GM19397 (cell line): ENCODE measurements at regions not wholly inside any gene's neighbourhood (a gene's known extent, or its start where the extent isn't known, plus 50 kb on each side); places are given as distances from the start of the nearest gene placed in this dataset.

Experiments
- ATAC-seq: cut with Tn5 transposase; IDR thresholded peaks from one replicate; pipeline ENCODE4 v1.9.1; 2021; ENCODE audit warnings: mild to moderate bottlenecking, moderate library complexity; ENCODE audit not compliant: unreplicated experiment

DNA sequence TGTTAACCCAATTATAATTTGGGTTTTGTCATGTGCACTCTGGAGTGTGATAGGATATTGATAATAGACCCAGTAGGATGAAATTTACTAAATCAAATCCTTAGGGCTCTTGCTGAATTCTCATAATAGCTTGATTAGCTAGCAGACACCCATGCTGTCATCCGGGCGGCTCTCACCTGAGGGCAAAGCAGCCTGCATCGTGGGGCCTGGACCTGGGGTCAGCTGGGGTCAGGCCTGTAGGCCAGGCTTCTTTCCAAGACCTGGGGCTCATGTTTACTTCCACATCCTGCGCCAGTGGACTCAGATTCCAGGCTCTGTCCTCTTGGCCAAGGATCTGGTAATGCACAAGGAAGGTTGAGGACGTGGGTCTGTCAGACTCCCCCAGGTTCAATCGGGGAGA, 486.3 kb downstream of the NPHP4 start:
- ATAC-seq = no peak

DNA sequence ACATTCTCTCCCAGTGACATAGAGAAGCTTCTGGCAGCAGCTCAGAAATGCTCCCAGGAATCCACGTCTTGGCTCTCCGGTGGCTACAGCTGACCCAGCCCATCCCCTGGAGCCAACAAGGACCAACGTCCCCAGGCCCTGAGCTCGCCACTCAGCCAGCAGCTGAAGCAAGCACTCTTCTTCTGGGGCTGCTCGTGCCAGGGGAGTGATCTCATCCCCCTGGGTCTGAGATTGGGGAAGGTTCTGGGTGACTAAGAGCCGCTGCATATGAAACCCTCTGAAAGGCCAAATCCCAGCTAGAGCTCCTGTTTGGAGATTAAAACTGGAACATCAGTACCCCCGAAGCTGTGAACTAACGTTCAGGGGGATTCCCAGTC, 487.9 kb downstream of the NPHP4 start:
- no peak for ATAC-seq

DNA sequence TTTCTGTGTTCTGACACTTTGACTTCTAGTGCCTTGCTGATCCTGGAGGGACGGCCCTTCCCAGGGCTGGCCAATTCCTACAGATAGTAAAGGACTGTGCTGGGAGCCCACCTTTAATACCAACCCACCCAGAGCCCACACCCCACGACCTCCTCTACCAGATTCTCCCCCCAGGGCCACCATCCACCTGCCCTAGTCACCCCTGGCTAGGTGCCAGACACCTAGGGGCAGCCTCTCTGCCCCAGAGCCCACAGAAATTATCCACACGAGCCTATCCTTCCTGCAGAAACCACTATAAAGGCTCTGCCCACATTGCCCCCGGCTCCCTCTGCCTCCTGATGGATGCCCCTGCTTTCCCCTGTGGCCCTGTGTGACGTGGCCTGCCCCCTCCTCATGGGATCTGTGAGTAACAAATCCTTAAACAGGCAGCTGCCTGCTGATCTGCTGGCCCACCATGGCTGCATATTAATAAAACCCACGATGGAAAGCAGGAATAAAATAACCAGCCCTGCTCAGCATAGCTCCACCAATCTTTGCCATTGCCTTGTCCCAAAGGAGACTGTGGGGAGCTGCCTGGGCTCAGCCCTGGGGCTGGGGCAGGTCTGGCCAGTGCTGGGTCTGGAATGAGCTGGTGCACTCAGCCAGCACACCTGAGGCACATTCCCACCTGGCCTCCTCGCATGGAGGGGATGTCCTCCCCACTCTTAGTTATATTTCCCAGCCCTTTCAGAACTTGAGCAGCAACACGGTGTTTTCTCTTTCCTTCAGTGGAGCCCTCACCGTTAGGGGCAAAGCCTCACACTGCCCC, 488.5 kb downstream of the NPHP4 start:
- no peak for ATAC-seq

DNA sequence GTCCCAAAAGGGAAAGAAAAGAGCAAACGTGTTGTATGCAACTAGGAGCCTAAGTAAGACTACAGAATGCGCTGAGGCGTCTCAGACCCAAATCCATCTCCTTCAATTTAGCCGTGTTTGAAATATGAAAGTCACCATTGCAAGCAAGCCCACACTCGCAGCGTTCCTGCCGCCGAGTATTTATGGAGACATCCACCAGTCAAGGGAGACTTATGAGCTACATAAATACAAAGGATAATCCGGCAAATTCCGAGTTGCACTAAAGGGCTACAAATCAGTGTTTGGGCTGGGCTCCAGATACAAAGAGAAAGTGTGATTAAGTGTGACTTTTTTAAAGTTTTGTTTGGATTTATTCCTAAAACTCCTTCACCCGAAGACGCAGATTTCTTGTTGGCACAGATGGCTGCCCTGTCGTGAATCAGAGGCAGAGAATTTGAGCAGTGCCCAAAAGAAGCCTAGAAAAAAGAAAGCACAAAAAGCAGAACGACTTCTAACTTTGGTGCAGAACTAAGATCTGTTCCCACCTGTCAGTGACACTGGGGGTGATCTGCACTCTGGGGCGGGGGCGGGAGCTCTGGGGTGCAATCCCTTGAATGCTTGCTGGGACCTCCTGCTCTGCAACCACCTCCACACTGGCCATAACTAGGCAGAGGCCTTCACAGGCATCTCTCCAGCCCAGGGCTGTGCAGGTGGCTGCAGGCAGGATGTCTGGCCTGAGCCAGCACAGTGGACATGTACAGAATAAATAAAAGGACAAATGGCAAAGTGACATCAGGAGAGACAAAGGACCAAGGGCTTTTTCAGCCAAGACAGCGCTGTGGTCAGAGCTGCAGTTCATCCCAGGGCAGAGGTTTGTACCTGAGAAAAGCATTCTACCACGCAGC, 489.7 kb downstream of the NPHP4 start:
- no peak for ATAC-seq

DNA sequence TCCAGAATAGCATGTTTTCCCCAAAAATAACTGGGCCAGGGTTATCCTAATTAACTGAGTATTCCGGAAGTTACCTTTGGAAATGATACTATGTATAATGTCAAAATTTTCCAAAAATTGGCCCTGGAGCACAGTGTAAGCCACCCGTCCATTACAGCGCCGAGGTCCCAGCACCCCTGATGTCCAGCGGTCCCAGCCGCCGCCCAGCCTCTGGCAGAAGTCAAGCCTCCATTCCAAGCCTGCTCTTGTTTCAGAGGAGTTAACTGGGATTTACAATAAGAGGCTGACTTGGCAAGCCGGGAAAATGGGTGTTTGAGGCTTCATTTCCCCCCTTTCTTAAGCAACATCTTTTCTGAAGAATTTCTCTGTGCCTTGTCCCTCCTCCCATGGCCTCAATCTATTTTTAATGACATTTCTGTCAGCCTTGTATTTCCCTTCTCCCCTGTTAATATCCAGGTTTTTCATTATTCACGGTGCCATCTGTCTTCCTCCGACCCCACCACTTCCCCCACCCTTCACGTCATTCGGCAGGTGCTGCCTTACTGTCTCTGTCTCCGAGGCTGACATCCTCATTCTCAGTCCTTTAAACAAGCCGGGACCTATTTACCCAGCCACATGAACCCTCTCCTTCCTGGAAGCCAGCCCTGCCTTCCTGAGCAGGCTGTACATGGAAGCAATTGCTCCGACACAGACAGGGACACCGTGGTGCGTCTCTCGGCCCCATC, 490.9 kb downstream of the NPHP4 start:
- no peak for ATAC-seq

DNA sequence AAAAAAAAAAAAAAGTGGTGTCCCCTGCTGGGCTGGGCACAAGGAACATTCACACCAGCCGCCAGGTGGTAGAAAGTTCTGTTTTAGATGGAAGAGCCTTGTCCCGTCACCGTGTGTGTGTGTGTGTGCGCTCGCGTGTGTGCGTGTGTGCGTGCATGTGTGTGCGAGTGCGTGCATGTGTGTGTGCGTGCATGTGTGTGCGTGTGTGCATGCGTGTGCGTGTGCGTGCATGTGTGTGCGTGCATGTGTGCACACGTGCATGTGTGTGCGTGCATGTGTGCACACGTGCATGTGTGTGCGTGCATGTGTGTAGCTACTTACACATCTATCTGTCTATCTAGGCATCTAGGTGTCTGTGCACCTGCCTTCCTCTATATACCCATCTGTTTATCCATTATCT, 491.7 kb downstream of the NPHP4 start:
- ATAC-seq = no peak

DNA sequence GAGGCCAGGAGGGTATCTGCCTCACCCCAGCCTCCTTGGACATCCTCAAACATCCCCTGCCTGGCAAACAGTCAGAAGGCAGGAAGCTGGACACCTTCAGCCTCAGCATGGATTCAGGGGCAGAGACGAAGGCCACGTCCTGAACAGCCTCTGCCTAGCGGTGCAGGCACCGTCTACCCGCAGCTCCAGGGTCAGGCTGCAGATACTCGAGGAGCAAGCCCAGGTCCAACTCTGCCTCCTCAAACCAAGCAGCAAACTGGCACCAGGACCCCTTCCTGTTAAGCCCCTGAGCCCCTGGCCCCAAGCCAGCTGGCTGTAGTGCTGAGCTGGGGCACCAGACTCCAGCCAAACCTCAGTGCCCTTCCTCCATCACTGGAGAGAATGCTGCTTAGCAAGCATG, 494.7 kb downstream of the NPHP4 start:
- no peak for ATAC-seq

DNA sequence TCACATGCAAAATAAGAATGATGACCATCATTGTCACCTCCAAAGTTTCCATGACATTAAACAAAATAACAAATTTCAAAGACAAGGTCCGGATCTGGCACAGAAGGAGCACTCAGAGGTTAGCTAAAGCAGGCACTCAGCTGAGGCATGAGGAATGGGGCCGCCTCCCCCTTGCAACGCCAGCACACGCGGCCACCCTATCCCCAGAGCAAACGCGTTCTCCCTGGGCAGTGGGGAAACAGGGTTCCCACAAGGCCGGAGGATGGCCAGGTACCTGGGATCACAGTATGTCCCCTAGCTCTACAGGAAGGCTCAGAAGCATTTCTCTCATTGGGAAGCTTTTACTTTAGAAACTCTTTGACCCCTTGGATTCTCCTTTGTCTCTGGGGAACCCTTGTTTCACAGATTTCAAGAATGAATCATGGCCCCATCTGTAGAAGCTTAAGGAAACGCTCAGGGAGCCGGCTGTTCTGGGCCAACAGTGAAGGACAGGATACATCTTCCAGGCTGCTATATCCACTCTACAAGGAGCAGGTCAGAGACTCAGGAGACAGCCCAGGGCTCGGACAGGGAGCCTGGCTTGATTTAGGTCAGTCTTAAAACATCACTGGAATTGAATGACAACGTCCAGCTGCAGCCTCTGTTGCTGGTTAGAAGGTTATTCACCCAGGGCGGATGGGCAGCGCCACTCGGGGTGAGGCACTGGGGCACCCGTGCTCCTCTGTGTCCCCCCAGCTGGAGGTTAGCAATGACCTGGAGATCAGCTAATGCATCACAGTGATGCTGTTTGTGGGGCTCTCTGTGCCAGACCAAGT, 496.4 kb downstream of the NPHP4 start:
- no peak for ATAC-seq

DNA sequence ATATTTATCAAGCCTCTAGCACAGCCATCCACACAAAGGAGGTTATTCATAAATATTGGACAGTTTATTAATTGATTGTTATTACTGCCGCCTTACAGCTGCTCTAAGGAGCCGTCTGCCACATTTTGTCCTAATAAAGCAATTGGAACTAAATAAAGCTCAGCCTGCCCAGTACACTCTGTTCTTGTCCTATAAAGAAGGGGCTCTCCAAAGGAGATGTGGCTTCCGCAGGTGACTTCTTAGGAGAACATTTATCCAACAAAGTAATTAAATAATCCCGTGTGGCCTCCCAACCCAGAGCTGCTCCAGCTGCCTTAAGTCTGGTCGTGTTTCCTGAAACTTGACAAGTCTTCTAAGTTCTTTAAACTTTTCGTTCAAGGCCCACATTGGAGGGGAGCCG, 497.7 kb downstream of the NPHP4 start:
- ATAC-seq = no peak

DNA sequence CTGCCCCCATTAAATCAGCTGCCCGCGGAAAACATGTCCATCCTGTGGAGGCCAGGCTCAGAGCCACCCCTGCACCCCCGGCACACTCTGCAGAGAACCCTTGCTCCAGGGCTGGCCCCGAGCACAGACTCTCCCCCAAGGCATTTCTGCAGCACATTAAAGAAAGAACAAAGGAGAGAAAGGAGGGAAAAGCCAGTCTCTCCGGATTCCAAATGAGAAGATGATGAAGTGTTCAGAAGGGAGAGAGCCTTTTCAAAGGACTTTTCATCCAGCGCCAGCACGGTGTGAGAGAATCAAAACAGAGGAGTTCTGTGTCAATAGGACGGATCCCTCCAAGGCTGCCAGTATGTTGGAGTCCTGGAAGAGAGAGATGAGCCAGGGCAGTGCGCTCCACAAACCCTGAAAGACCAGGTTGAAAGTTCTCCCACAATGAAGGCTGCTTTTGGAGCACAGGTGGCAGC, 498.3 kb downstream of the NPHP4 start:
- no peak for ATAC-seq

DNA sequence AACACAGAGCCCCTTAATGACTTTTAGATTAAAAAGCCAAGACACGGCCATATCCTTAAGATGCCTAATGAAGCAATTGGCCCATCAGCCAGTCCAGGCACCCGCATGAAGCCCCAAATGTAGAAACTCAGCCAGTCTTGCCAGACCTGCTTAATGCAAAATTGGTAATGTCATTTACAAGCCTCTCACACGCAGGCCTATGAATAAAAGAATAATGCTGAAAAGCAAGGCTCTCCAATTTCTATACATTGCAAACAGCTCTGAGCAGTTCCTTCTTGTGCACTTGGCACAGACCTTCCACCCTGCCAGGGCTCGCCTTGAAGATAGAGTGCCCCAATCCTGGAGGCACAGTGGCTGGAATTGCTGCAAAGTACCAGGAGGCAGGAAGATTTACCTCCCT, 498.9 kb downstream of the NPHP4 start:
- no peak for ATAC-seq

DNA sequence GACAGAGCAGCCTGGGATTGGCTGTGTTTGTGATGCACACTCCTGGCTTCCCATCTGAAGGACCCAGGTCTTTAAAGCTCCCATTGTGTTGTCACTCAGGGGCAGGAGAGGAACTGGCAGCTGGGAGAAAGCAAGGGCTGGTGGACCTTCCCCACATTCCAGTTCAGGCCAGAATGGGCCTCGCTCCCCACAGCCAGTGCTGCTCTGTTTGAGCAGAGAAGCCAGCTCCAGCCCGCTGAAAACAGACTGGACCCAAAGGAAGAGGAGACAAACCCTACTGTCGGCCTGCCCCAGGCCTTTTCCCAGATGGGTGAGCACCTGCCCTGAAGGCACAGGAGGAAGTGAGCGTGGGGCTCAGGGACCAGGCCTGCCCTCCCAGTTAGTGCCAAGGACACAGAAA, 499.4 kb downstream of the NPHP4 start:
- no peak for ATAC-seq

DNA sequence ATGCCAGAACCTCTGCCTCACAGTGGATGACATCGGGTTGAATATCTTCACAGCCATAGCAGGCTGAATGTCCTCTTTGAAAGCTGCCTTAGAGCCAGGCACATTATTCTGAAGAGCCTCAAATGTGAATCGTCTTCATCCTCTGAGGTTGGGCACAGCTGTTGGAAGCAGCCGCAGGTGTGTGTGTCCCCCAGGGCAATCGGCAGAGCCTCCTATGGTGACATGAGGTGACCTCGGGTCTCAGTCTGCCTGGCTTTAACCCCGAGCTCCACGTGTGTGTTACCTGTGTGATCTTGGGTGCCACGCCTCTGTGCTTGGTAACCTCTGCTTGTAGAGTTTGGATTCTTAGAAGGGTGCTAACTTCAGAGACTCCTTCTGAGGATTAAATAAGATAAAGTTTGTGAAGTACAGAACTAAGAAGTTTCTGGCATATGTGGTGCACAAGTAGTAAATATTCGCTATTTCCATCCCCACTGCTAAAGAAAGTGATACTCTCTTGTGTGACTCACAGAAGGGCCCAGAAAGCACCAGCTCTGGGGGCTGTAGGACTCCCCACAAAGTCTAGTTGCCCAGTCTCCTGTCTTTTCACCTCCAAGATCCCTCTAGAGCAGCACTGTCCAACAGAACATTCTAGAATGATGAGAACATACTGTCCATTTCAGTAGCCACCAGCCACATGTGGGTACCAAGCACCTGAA, 500.9 kb downstream of the NPHP4 start:
- no peak for ATAC-seq

DNA sequence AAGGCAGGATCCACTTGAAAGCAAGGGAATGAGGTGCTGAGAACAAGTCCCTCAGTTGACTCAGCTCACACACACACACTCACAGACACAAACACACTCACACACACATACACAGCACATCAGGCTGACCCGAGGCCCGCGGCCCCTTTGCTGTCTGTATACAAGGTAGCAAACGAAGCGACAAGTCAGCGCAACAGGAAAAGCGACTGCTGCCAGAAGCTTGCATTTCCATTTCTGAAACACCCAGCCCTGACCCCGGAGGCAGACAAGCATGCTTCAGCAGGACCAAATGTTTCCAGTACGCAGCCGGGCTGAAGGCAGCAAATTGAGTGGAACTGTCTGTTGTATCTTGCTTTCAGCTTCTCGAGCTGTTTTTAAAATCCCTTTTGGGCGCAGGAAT, 501.6 kb downstream of the NPHP4 start:
- no peak for ATAC-seq

DNA sequence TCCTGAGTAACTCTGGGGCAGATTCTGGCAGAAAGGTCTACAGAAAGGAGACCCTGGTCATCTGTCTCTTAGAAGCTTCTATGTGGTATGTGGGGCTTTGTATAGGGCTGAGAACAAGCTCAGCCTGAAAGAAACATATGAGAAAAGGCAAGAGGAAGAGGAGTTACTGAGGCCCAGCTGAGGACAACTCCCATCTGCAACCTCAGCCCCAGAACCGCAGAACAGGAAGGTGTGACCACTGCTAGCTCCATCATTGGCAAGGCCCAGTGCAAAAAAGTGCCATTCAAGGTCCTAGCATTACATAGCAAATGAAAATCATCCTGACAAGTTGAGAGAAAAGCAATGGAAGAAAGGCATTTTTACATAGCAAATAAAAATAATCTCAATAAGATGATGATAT, 503.8 kb downstream of the NPHP4 start:
- ATAC-seq = no peak

DNA sequence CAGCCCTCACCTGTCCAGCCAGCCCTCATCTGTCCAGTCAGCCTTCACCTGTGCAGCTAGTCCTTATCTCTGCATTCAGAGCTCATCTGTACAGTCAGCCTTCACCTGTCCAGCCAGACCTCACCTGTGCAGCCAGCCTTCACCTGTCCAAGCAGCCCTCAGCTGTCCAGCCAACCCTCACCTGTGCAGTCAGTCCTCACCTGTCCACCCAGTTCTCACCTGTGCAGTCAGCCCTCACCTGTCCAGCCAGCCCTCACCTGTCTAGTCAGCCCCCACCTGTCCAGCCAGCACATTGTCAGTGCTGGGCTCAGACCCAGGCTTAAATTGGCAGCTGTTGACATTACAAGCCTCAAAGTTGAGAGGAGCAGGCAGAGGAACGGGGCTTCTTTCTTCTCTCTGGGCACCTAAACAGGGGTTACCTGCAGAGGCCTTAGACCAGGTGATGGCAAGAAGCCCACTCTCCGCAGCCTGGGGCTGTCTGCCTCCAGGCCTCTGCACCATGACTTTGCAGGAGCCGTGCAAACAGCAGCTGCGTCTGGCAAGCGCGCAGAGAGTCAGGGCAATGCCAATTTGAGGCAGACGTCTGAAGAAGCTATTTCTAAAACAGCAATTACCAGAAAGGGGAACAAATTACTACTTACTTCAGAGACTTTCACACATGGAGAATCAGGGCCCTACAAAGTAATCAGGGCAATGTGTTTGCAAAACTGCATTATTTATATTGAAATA, 506.1 kb downstream of the NPHP4 start:
- ATAC-seq = no peak

DNA sequence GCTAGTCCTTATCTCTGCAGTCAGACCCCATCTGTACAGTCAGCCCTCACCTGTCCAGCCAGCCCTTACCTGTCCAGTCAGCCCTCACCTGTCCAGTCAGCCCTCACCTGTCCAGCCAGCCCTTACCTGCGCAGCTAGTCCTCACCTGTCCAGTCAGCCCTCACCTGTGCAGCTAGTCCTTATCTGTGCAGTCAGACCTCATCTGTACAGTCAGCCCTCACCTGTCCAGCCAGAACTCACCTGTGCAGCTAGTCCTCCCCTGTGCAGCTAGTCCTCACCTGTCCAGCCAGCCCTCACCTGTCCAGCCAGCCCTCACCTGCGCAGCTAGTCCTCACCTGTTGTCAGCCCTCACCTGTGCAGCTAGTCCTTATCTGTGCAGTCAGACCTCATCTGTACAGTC, 506.8 kb downstream of the NPHP4 start:
- no peak for ATAC-seq

DNA sequence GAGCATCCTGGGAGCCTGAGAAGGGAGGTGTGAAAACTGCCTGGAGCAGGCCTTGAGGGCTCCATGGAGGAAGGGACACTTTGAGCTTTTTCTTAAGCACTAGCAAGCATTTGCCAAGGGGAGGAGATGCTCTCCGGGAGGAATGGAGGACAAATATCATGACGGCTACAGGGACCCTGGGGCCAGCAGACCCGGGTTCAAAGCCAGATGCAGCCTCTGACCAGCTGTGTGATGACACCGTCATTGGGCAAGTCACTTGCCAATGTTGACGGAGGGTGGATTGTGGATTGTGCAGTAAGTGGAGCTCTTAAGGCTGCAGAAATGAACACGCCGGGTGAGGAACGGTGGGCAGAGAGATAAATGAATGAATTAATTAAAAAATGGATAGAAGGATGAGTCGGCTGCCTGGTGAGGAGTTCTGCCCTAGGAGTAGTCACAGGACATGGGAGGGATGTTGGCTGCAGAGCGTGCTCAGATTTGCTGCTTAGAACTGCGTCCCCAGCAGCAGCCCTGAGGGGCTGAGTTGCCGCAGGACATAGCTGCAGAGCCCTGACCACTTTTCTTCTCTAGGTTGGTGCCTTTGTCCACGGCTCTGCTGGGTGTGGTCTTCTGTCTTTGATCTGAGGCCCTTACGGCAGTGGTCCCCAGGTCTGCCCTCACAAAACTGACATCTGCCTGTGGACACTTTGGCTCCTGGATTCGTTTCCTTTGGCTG, 507.6 kb downstream of the NPHP4 start:
- no peak for ATAC-seq

DNA sequence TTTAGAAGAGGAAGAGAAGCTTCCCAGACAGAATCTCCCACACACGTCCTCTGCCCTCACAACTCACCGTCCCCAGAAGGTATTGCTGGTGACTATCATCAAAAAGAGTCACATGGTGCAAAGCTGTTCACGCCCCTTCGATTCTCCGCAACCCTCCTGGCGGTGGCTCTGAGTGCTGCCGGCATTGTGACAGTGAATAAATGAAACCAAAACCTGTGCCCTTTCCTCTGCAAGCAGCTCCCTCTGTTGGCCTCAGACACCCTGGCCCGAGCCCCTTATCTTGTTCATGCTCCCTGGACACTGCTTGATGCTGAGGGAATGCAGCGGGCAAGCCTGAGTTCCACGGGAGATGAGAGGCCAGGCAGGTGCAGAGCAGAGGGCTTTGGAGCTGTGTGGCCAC, 510.3 kb downstream of the NPHP4 start:
- no peak for ATAC-seq
